Skeletal muscle tissue (tissue), 3 donors: ENCODE measurements at regions not wholly inside any gene's neighbourhood (a gene's known extent, or its start where the extent isn't known, plus 50 kb on each side); places are given as distances from the start of the nearest gene placed in this dataset.
"Not testable (repeated sequence)": the region's sequence is repeated elsewhere in the genome, so short reads cannot be mapped to it uniquely, and the experiment has no call there.

ENCODE experiments used
- H3K27ac ChIP-seq: one replicate; pipeline ENCODE4 v1.7.0; 2013; ENCODE audit warnings: mild to moderate bottlenecking, low read depth, low read length, inconsistent platforms
- H3K27me3 ChIP-seq, 3 donors: one replicate each; pipeline ENCODE4 v1.7.0; 2013; ENCODE audit warnings: low read length in 3 of 3; ENCODE audit not compliant: control insufficient read depth in 3 of 3, insufficient read depth in 3 of 3
- H3K36me3 ChIP-seq, 3 donors: one replicate each; pipeline ENCODE4 v1.7.0; 2013; ENCODE audit warnings: low read length in 3 of 3; ENCODE audit not compliant: control insufficient read depth in 3 of 3, insufficient read depth in 3 of 3
- H3K4me1 ChIP-seq, 3 donors: one replicate each; pipeline ENCODE4 v1.7.0; 2013; ENCODE audit warnings: low read length in 3 of 3, mild to moderate bottlenecking in 3 of 3; ENCODE audit not compliant: control insufficient read depth in 3 of 3, insufficient read depth in 3 of 3
- H3K4me3 ChIP-seq, 3 donors: one replicate each; pipeline ENCODE4 v1.7.0; 2013; ENCODE audit warnings: low read length in 3 of 3
- H3K9ac ChIP-seq, 3 donors: one replicate each; pipeline ENCODE4 v1.7.0; 2013; ENCODE audit warnings: low read length in 3 of 3, mild to moderate bottlenecking in 3 of 3, moderate library complexity in 2 of 3, low read depth in 1 of 3
- H3K9me3 ChIP-seq, 3 donors: one replicate each; pipeline ENCODE4 v1.7.0; 2013; ENCODE audit warnings: low read length in 3 of 3; ENCODE audit not compliant: control insufficient read depth in 3 of 3
- donor health status: Osteomylitis.

DNA sequence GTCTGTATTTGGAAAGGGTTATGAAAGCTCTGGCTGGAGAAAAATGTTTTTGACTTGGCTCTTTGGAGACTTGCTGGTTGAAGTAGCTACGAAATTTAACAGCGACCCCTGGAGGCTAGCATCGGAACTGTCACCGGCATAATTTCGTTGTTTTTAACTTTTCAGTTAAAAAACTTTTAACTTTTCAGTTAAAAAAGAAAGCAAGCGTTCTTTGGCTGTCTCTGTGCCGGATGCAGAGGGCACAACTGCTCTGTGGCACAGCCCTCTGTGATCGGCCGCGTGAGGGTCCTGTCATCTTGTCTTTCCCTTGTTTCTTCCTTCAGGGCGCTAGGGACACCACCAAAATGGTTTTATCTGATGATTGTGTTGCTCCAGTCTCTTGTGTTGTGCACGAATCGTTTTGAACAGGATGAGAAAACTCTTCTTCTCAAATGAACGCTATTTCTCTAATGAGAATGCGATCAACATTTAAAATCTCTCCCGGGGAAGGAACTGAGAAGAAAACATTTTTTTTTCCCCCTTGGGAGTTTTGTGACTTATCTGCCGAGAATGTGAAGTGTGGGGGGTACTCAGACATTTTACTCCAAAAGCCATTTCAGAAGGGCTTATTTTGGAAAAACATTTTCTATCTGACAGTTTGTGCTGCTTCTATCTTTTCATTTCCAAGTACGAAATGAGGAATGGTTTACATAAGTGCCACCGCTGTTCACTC, 57.1 kb downstream of the ADCYAP1 start:
- Histone ChIP-seq H3K27me3 (no peaks in the 10 kb centered on the region), H3K9ac (peak overlapping the region in 2 of 3 donors; percentile 40 to 47), H3K4me3 (peak overlapping the region; percentile 36 to 59 (median 44)), H3K36me3 (no peaks in the 10 kb centered on the region), H3K4me1 (no peaks in the 10 kb centered on the region), H3K9me3 (no peaks in the 10 kb centered on the region), H3K27ac (no peak overlapping the region)

- Histone ChIP-seq H3K9me3 (no peaks in the 10 kb centered on the region), H3K4me1 (no peaks in the 10 kb centered on the region), H3K27ac (no peak overlapping the region), H3K4me3 (no peak overlapping the region), H3K27me3 (no peaks in the 10 kb centered on the region), H3K9ac (no peak overlapping the region), H3K36me3 (no peaks in the 10 kb centered on the region)
Observed at GRCh38 chr18:963276-963675, 58.6 kb downstream of the ADCYAP1 start.

- Histone ChIP-seq H3K9me3 (no peaks in the 10 kb centered on the region), H3K9ac (no peak overlapping the region), H3K4me3 (no peak overlapping the region)
Observed at GRCh38 chr18:965921-966758, 61.5 kb downstream of the ADCYAP1 start.

DNA sequence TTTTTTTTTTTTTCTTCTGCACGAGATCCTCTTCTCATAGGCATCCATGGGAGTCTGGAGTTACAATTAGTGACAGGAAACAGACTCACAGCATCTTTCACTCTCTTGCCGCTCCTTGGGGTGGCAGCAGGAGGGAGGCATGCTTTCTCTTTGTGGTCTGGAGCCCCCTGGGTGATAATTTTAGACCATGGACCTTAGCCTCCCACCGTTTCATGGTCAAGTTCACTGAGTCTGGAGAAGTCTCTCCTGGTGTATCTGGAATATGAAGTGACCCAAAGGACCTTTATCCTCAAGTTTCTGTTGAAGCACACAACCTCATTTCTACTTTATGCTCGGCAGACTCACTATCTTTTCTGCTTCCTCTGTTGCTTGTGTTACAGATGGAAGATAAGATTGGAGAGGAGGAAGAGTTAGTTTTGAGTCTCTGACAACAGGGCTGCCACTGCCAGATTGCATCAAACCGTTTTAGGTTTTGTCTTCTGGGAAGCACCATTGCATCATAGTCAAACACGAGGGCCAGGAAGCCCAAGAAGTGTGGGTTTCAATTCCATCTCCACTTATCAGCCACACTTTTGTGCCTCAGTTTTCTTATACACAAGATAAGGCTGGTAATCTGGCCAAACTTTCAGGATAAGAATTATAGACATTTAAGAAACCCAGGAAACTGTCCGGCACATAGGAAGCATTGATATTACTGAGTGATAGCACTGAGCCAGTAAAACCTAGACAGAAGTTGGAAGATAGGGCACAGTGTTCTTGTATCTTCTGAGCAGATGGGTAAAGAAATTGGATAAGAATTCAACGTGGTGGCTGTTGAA, 62.3 kb downstream of the ADCYAP1 start:
- Histone ChIP-seq H3K36me3 (no peaks in the 10 kb centered on the region), H3K9me3 (no peaks in the 10 kb centered on the region), H3K27ac (no peak overlapping the region), H3K4me3 (no peak overlapping the region), H3K9ac (no peak overlapping the region), H3K27me3 (no peaks in the 10 kb centered on the region), H3K4me1 (no peaks in the 10 kb centered on the region)

More at GRCh38 chr18:965921-966758, 61.5 kb downstream of the ADCYAP1 start:
- Histone ChIP-seq H3K36me3 (no peaks in the 10 kb centered on the region), H3K27me3 (no peaks in the 10 kb centered on the region), H3K4me1 (no peaks in the 10 kb centered on the region), H3K27ac (no peak overlapping the region)

- H3K27ac ChIP-seq, H3K27me3 ChIP-seq, H3K36me3 ChIP-seq, H3K4me3 ChIP-seq, H3K4me1 ChIP-seq, H3K9me3 ChIP-seq, H3K9ac ChIP-seq: not testable (repeated sequence)
Observed at GRCh38 chr18:968910-969309, 64.2 kb downstream of the ADCYAP1 start.

DNA sequence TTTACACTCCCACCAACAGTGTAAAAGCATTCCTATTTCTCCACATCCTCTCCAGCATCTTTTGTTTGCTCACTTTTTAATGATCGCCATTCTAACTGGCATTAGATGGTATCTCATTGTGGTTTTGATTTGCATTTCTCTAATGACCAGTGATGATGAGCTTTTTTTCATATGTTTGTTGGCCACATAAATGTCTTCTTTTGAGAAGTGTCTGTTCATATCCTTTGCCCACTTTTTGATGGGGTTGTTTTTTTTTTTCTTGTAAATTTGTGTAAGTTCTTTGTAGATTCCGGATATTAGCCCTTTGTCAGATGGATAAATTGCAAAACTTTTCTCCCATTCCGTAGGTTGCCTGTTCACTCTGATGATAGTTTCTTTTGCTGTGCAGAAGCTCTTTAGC, 64.6 kb downstream of the ADCYAP1 start:
- H3K36me3 ChIP-seq, H3K27me3 ChIP-seq, H3K27ac ChIP-seq, H3K9me3 ChIP-seq, H3K9ac ChIP-seq, H3K4me1 ChIP-seq, H3K4me3 ChIP-seq: not testable (repeated sequence)

- H3K27ac ChIP-seq, H3K4me1 ChIP-seq, H3K9ac ChIP-seq, H3K9me3 ChIP-seq, H3K27me3 ChIP-seq, H3K4me3 ChIP-seq, H3K36me3 ChIP-seq: not testable (repeated sequence)
Observed at GRCh38 chr18:974606-975005, 69.9 kb downstream of the ADCYAP1 start.

DNA sequence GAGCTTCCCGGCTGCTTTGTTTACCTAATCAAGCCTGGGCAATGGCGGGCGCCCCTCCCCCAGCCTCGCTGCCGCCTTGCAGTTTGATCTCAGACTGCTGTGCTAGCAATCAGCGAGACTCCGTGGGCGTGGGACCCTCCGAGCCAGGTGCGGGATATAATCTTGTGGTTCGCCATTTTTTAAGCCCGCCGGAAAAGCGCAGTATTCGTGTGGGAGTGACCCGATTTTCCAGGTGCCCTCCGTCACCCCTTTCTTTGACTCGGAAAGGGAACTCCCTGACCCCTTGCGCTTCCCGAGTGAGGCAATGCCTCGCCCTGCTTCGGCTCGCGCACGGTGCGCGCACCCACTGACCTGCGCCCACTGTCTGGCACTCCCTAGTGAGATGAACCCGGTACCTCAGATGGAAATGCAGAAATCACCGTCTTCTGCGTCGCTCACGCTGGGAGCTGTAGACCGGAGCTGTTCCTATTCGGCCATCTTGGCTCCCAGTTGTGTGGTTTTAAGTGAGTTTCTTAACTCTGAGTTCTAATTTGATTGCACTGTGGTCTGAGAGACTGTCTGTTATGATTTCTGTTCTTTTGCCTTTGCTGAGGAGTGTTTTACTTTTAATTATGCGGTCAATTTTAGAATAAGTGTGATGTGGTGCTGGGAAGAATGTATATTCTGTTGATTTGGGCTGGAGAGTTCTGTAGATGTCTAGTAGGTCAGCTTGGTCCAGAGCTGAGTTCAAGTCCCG, 71.9 kb downstream of the ADCYAP1 start:
- H3K4me3 ChIP-seq, H3K27me3 ChIP-seq, H3K9ac ChIP-seq, H3K27ac ChIP-seq, H3K4me1 ChIP-seq, H3K9me3 ChIP-seq, H3K36me3 ChIP-seq: not testable (repeated sequence)

GRCh38 chr18:977327-977726, 72.7 kb downstream of the ADCYAP1 start:
- not testable (repeated sequence) for H3K9ac ChIP-seq, H3K4me1 ChIP-seq, H3K4me3 ChIP-seq, H3K27ac ChIP-seq, H3K36me3 ChIP-seq, H3K9me3 ChIP-seq, H3K27me3 ChIP-seq
